ENCODE measurements at regions not wholly inside any gene's neighbourhood (a gene's known extent, or its start where the extent isn't known, plus 50 kb on each side); places are given as distances from the start of the nearest gene placed in this dataset.

- TF ChIP-seq EZH2phosphoT487 (IDR thresholded peaks at IDR 0.05; ENCODE audit: insufficient read depth, low read depth) (no peak), EZH2 (IDR thresholded peaks at IDR 0.05; ENCODE audit: insufficient read depth, poor library complexity, severe bottlenecking) (no peak)
Observed at GRCh38 chr20:25991756-25992130, 295.1 kb upstream of the ZNF337 start.

Data from GM23248 (cell line).